GM18511 (cell line): ENCODE measurements at regions not wholly inside any gene's neighbourhood (a gene's known extent, or its start where the extent isn't known, plus 50 kb on each side); places are given as distances from the start of the nearest gene placed in this dataset.

Source experiments
- ATAC-seq: cut with Tn5 transposase; IDR thresholded peaks from one replicate; pipeline ENCODE4 v1.9.1; 2021; ENCODE audit warnings: mild to moderate bottlenecking, moderate library complexity; ENCODE audit not compliant: unreplicated experiment

GRCh38 chr10:58969576-58969975, 206.9 kb upstream of the PHYHIPL start:
- no peak for ATAC-seq

GRCh38 chr10:58970160-58970915, 206.1 kb upstream of the PHYHIPL start:
- no peak for ATAC-seq

GRCh38 chr10:58971211-58971610, 205.2 kb upstream of the PHYHIPL start:
- no peak for ATAC-seq

DNA sequence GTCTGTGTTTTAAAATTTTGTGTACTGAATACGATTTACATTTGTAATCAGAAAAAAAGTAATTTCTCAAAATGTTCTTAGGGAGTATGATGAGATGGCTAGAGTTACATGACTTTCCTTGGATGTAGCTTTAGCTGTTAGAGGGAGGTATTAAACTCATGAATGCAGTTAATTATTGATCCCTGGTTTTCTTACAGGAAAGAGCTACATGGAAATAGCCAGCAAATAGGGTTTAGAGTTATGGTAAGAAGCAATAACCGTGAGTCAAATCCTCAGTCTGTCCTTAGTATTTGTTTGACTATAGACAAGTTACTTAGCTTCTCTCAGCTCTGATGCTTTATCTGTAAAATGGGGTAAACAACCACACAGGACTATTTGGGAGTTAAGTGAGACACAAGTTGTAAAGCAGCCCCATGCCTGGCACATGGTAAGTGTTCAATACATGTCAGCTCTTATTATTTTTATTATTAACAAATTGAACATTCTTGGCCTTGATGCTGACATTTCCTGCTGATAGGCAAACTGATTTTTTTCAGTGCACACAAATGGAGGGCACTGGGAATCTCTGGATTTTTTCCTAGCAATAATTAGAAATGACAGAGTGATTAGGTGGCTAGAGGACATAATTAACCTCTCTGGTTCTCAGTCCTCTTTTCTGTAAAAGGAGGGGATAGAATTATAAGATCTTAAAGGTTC, 204.5 kb upstream of the PHYHIPL start:
- no peak for ATAC-seq

DNA sequence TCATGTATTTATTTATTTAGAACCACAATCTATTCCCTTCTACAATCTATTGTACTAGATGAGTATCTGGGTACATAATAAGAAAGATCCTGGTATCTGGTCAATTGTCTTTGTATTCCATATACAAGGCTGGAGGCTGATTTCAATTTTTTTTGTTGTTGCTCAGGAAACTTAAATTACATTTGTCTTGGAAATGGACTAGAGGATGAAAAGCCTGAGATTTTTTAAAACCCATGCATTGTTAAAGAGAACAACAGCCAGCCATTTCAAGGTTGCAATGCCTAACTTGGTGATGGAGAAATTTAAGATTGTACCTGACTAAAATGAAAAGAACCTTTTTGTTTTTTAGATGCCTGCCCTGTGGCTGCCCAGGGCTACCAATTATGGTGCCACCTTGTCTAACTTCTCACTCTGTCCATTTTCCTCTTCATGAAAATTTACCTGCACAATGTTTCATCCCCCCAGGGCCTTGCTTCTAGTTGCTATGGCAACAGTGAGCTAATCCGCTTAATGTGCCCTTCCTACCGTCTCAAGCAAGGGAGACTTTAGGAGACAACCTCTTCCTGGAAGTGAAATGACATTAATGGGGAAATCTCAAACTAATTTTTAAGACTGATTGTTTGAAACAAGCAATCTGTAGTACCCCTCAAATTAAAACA, 203.7 kb upstream of the PHYHIPL start:
- ATAC-seq = no peak

DNA sequence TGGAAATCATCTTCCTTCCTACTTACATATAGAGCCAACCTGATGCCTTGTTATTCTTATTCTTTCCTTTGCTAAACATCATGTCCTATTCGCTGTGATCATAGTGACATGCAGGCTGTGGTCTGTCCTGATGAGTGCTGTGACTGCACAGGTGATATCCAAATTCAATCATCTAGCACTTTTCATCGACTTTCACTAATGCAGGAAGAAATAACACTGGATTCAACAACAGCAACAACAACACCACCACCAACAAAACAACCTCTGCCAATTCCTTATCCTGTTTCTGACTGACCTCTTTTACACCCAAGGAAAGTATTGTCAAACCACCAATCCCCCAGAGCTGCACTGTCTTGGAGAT, 203.2 kb upstream of the PHYHIPL start:
- ATAC-seq = no peak

DNA sequence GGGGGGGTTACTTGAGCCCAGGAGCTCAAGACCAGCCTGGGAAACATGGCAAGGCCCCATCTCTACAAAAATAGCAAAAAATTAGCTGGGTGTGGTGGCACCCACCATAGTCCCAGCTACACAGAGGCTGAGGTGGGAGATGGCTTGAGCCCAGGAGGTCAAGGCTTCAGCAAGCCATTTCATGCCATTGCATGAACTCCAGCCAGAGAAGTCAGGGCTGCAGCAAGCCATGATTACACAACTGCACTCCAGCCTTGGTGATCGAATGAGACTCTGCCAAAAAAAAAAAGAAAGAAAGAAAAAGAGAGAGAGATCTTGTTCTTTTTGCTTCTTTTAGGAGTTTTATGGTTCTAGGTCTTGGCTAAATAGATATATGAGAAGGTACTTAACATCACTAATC, 200.2 kb upstream of the PHYHIPL start:
- ATAC-seq = no peak

GRCh38 chr10:58979711-58980110, 196.7 kb upstream of the PHYHIPL start:
- no peak for ATAC-seq

DNA sequence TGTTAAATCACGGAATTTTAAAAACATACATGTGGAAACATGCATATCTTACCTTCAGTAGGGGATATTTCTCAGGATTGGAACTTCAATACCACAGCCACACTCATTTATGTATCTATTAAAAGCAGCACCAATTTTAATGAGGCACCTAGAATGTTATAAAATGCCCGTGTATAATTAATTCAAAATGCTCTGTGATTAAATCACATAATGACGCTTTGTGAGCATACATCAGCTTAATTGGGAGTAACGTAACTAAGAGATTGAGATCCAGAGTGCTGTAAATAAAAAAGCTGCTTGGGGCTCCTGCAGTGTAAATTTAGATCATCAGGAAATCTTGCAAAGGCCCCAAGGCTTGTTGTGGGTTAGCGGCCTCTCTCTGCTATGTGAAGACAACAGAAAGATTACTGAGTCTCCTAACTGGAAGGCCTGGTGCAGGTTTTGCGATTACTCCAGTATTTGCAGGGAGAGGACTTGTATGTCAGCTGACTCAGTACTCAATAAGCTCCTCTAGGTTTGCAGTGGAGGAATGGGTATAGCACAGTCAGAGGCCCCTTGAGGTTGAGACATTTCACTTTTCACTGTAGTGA, 195.5 kb upstream of the PHYHIPL start:
- no peak for ATAC-seq

- no peak for ATAC-seq
Measured at GRCh38 chr10:58981846-58982245, 194.6 kb upstream of the PHYHIPL start.

GRCh38 chr10:58982470-58983239, 193.8 kb upstream of the PHYHIPL start:
- ATAC-seq = no peak

DNA sequence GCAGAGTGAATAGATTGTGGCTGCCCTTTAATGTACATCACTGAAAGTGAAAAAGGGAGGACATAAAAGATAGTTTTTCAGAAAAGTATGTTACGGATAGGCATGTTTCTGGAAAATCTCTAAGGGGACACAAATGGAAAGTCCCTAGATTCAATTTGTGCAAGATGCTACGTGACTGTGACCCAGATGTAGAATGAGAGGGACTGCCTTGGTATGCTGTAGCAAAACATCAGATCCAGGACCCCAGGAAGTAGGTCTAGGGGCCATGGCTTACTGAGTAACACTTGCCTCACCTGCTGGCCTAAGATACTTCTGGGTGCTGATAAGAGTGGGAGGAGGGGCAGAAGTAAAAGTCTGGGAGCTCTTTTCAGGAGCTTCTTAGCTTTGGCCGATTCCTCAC, 191.2 kb upstream of the PHYHIPL start:
- no peak for ATAC-seq

DNA sequence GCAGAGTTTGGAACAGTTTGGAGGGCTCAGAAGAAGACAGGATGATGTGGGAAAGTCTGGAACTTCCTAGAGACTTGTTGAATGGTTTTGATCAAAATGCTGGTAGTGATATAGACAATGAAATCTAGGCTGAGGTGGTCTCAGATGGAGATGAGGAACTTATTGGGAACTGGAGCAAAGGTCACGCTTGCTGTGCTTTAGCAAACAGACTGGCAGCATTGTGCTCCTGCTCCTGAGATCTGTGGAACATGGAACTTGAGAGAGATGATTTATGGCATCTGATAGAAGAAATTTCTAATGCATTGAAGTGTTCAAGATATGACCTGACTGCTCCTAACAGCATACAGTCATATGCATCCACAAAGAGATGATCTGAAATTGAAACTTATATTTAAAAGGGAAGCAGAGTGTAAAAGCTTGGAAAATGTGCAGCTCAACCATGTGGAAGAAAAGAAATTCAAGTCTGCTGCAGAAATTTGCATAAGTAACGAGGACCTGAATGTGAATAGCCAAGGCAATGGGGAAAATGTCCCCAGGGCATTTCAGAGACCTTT, 186.9 kb upstream of the PHYHIPL start:
- no peak for ATAC-seq

DNA sequence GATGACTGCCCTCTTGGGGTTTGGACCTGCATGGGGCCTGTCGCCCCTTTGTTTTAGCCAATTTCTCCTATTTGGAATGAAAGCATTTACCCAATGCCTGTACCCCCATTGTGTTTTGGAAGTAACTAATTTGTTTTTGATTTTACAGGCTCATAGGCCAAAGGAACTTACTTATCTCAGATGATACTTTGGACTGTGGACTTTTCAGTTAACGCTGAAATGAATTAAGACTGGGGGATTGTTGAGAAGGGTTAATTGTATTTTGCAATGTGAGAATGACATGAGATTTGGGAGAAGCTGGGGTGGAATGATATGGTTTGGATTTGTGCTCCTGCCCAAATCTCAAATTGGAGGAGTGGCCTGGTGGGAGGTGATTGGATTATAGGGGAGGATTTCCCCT, 185.8 kb upstream of the PHYHIPL start:
- ATAC-seq = no peak

- ATAC-seq = no peak
Measured at GRCh38 chr10:58991856-58992255, 184.6 kb upstream of the PHYHIPL start.

DNA sequence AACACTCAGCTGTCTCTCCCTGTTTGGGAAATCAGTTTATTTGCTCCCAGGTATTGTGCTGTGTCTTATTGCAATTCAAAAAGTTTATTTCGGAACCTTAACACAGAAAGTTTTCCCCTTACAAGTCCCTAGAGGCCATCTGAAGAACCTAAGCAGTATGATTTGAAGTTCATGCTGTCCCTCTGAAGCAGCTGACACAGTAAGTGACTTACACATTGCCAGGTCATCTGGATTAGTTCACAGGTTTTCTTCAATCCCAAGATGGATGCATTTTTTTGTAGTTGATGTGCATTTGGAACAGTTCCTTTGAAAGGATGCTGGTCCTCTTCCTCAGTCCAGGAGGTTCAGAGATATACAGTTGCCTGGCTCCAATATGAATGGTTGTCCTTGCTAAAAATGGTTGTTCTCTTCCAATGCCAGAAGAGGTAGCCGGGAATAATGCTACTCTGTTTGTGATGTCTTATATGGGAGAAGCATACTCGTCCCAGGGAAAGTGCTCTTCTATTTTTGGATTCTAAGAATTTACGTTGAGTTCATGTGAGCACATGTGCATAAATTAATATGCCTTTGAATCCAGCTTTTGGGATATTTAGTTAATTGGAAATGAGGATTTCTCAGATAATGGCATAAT, 183.5 kb upstream of the PHYHIPL start:
- peak; percentile 6 for ATAC-seq

GRCh38 chr10:58993480-58994221, 182.8 kb upstream of the PHYHIPL start:
- peak; percentile 84 for ATAC-seq

GRCh38 chr10:58994226-58995057, 182.0 kb upstream of the PHYHIPL start:
- ATAC-seq = no peak
